GM18499 (cell line): ENCODE measurements at regions not wholly inside any gene's neighbourhood (a gene's known extent, or its start where the extent isn't known, plus 50 kb on each side); places are given as distances from the start of the nearest gene placed in this dataset.

Experiments
- ATAC-seq: cut with Tn5 transposase; IDR thresholded peaks from one replicate; pipeline ENCODE4 v1.9.1; 2021; ENCODE audit warnings: moderate number of reproducible peaks; ENCODE audit not compliant: insufficient read depth, unreplicated experiment

GRCh38 chr16:86765389-86766026 is 187.2 kb downstream of the FOXL1 start:
- ATAC-seq = no peak

DNA sequence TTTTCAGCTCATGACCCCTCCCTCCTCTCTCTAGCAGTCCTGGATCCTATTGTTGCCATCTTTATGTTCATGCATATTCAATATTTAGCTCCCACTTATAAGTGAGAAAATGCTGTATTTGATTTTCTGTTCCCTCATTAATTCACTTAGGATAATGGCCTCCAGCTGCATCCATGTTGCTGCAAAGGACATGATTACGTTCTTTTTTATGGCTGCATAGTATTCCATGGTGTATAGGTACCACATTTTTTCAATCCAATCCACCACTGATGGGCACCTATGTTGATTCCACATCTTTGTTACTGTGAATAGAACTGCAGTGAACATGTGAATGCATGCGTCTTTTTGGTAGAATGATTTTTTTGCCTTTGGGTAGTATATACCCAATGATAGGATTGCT is 188.4 kb downstream of the FOXL1 start:
- ATAC-seq = no peak

DNA sequence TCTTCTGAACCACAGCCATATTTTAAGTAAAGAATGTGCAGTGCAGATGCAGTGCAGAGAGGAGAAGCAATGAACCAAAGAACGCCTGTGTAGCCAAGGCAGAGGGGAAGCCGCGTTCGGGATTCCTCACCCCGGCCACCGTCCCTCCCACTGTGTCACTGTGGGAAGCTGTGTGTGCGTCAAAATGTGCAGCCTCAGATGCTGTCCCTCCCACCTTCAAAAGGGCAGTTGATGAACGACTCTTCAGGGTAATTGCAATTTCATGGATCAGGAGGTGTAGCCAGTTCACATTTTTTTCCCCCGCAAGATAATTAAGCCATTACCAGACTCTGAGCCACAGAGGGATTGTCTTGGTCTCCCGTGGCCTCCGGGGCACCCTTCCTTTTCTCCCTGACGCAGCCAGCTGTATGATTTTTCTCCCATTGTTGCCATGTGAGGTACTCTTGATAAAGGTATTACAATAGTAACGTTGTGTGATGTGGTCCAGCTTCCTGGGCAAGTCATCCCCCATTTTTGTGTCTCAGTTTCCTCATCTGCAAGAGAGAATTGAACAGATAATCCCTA is 190.0 kb downstream of the FOXL1 start:
- ATAC-seq = no peak

DNA sequence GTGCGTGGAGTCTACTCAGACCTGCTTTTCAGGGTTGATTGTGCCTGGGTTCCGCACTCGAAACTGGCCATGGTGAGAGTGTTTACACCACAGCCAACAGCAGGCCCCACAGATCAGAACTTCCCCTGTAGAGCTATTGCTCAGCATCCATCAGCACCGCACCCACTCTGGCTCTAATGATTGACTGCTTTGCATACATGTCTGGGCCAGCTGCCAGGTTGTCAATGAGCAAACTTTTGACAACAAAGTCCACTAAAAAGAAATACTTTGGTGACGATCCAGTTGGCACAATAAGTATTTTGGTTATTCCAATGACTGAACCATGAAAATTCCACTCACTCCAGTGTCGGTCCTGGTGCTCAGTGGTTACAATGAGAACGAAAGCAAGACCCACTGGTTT is 190.7 kb downstream of the FOXL1 start:
- no peak for ATAC-seq

DNA sequence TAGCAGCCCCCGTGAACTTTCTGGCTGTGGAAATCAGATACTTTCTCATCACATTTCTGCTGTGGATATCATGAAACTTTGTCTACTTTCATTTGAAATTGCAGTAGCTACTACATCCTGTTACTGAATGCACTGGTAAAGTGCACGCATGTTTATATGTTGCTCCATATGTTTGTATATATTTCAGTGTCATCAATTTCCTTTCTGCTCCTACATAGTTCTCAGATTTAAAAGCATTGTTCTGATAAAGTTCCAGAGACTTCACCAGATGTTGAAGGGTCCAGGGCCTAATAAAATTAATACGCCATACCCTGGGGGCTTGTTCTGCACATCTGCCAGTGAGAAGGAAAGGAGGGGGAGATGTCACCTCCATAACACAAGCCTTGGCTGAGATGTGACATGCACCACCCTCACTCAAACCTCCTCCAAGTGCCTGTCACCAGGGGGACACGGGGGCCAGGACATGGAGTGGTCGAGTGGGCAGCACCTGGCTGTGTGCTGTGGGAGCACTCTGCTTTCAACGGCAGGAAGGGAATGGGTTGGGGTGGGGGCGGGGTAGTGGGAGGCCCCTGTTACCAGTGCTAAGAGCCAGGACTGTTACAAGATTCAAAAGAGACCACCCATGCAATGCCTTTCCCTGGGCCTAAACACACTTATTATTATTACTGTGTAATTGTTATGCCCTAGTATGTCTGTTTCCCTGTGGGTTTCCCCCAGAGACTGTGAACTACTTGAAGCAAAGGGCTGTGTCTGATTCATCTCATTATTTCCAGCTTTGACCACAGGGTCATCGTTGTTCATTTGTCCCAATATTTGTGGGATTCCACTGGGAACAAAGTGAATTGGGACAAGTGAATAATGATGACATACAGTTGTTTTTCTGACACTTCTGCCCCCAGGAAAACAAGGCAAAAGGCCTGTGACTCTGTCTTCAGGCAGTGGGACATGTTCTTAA is 193.4 kb downstream of the FOXL1 start:
- ATAC-seq = no peak

DNA sequence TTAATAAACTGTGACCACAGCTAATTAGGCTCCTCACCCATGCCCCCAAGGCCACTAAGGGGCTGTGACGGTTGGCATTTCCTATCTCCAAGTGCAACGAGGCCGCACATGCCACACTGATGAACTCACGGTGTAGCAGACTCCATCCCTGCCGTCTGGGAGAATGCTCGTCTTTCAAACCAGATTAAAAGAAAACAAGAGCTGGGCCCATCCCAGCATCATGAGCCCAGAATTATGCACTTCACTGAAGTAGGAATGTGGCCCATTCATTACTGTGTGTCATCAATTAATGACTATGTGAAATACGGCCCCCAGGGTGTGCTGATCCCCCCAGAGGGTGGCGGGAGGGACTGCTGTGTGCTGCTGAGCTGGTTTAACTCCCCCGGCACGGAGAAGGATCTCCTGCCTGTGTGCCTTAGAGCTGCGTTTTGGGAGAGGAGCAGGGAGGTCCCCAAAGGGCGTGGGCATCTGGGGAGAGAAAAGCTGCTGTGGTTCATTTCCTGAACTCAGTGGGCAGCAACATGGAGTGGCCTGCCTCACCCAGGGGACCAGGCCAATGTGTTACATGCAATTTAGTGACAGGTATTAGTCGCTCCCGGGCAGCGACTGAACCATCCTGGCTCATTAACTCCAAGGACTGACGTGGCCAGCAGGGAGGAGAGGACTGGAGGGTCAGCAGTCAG is 194.5 kb downstream of the FOXL1 start:
- no peak for ATAC-seq

GRCh38 chr16:86773354-86773715 is 195.0 kb downstream of the FOXL1 start:
- no peak for ATAC-seq

- no peak for ATAC-seq
These were observed 196.6 kb downstream of the FOXL1 start for GRCh38 chr16:86774931-86775330.

GRCh38 chr16:86775511-86775921 is 197.2 kb downstream of the FOXL1 start:
- ATAC-seq = no peak

DNA sequence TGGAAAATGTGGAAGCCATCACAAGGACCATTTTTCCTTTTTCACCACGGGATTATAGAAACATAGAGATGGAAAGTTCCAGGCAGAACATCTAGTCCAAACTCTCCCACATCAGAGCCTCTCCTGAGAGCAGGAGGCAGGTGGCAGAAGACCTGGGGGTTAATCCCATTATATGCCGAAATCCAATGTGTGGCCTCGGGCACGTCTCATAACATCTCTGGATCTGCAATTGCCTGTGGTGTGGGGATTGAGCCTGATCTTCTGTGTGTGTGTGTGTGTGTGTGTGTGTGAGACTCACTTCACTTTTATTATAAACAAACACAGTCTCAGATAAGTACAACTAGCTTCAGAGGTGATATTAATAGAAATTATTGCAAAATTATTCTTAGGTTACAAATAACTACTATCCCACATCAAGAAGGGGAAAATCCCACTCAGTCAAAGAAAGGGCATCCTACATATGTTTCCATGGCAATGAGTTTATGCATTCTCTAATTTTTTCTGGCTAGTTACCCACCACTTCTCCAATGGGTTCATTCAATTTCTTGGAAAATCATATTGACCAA is 199.1 kb downstream of the FOXL1 start:
- ATAC-seq = no peak

DNA sequence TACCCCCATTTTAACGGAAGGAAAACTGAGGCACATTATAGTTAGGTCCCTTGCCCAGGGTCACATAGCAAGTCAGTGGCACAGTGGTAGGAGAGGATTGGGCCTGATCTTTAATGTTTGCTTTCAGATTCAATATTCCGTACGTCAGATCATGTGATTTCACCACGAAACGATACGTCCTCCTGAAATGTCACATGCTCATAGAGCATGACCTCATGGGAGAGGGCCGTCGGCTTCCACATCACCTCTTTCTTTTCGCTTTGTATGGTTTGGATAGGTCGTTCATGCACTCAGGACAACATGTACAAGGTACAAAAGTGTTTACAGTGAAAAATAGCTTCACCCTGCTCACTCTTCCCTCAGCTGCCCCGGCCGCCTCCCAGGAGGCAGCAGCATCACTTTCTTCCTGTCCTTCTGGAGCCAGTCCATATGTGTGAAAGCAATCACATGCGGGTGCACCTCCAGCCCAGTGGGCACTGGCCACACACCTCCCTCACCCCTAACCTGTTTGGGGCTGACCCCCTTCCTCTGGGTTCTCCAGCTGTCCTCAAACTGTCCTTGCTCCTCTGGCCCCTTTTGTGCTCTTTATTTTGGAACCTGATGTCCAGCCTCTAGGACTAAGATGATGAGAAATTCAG is 199.9 kb downstream of the FOXL1 start:
- ATAC-seq = no peak

GRCh38 chr16:86778978-86779377 is 200.6 kb downstream of the FOXL1 start:
- no peak for ATAC-seq

- ATAC-seq = no peak
These were observed 202.7 kb downstream of the FOXL1 start for GRCh38 chr16:86781046-86781445.

DNA sequence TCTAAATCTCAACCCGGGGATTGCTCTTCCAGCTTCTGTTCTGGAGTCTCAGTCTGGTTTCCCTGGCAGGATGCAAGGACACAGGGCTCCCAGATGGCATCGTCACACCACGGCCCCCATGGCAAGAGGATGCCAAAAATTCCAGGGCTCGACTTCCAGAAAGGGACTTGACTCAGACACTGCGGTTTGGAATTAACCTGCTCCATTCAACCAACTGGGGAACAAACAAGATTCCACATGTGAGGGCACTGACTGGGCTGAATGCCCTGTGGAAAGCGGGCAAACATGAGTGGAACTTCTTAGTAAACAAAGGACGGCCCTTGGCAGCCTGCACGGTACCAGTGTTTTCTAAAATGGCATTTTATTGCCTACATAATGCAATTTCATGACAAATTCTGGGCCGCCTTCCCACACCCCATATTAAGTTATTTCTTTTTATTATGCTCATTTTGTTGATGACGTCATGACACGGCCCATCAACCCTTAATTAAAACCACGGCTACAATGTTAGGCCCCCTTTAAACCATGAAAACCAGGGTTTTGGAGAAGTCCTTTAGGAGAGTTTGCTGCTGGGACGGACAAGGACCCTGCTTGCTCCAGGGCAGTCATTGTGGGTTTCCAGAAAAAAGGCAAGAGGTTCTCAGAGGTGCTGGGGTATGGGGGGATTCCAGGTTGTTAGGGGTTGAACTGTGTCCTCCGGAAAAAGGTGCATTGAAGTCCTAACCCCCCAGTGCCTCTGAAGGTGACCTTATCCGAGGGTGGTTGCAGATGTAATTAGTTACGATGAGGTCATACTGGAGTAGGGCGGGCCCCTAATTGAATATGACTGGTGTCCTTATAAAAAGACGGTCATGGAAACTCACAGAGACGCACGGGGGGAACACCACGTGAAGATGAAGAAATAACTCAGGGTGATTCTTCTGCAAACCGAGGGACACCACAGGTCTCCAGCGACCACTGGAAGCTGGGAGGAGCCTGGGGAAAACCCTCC is 205.6 kb downstream of the FOXL1 start:
- no peak for ATAC-seq

DNA sequence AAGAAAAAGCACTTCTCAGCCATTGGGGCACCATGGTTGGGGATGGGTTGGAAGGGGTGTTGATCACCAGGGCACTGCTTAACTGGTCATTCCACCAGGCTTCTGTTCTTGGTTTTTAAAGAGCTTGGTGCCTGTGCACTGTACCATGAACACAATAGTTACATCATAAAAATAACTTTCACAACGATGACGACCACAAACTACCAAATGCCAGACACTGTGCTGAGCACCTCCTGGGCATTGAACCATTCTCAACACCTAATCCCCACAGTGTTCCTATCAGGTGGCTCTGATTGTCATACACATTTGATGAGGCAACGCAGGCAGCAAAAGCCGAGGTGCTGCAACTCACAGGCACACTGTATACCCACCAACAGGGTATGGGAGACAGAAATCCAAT is 208.0 kb downstream of the FOXL1 start:
- no peak for ATAC-seq

- ATAC-seq = no peak
These were observed 208.6 kb downstream of the FOXL1 start for GRCh38 chr16:86786994-86787393.

DNA sequence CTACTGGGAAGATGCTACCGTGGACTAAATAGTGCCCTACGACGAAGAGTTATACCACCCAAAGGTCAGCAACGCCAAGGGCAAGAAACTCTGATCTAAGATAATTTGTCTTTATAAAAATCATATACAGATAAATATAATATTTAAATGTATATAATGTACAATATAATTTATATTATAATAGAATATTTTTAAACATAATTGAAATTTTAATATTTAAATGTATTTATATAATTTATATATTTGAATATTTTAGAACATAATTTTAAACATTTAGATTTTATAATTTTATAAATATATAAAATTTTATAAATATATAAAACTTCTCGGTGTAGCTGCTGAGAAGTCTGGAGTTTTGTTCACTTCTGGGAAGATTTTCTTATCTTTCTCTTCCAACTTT is 209.2 kb downstream of the FOXL1 start:
- ATAC-seq = no peak

DNA sequence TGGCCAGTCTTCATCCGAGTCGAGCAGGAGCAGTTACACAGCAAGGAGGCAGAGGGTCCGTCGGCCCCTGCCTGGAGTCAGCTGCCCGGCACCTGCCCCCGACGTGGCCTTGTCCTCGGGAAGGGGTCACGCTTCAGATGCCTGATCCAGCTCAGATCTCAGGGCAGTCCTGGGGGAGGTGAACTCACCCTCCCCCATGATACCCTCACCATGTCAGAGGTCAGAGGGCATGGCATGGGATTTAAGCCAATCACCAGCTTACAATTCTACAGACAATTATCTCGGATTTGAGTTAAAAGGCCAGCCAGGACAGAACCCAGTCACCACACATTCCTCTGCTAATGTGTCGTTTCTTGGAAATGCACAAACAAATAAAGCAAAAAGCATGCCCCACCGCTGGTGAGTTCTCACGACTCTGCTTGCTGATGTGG is 211.3 kb downstream of the FOXL1 start:
- no peak for ATAC-seq
